GM12872 (cell line): ENCODE measurements at regions not wholly inside any gene's neighbourhood (a gene's known extent, or its start where the extent isn't known, plus 50 kb on each side); places are given as distances from the start of the nearest gene placed in this dataset.

Experiments
- CTCF ChIP-seq: IDR thresholded peaks from 3 replicates; pipeline ENCODE4 v1.5.1; 2011; ENCODE audit warnings: low read depth, mild to moderate bottlenecking, low read length, moderate library complexity; ENCODE audit not compliant: insufficient read depth

- TF ChIP-seq CTCF = no peak
Measured at GRCh38 chr6:77181749-77182148, 281.5 kb downstream of the HTR1B start.

DNA sequence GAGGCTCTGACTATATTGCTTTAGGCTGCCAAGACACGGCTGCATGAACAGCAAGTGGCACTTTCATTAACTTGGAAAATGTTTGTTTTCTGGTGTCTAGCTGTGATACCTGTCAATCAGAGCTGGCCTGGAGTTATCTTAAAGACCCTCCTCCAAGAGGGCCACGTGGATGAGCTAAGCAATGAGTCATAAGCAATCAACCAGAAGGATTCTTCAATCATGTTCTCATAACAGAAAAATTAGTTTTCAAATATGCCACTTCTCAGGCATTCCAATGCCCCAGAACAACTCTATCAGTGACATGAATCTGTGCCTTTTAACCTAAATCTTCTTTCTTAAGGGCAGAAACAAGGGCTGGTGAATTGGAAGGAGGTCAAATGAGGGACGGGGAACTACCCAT, 283.0 kb downstream of the HTR1B start:
- TF ChIP-seq CTCF = no peak

- no peak for TF ChIP-seq CTCF
Measured at GRCh38 chr6:77178821-77179220, 284.5 kb downstream of the HTR1B start.

GRCh38 chr6:77177470-77177869, 285.8 kb downstream of the HTR1B start:
- TF ChIP-seq CTCF = no peak

GRCh38 chr6:77173472-77174074, 289.7 kb downstream of the HTR1B start:
- TF ChIP-seq CTCF = no peak; the same call in 2 of the 3 replicates

- TF ChIP-seq CTCF = no peak
Measured at GRCh38 chr6:77172578-77172977, 290.7 kb downstream of the HTR1B start.

DNA sequence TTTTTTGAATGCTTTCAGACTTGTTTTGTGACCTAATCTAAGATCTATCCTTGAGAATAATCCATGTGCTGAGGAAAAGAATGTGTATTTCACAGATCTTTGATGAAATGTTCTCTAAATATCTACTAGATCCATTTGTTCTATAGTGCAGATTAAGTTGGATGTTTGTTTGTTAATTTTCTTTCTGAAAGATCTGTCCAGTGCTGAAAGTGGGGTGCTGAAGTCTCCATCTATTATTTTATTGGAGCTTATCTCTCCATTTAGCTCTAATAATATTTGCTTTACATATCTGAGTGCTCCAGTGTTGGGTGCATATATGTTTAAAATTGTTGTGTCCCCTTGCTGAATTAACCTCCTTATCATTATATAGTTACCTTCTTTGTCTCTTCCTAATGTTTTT, 303.6 kb downstream of the HTR1B start:
- TF ChIP-seq CTCF = no peak
